Fibroblast of lung (primary cell): ENCODE measurements at regions not wholly inside any gene's neighbourhood (a gene's known extent, or its start where the extent isn't known, plus 50 kb on each side); places are given as distances from the start of the nearest gene placed in this dataset.

ENCODE experiments used
- DNase-seq, 2 donors: peaks; one replicate each; pipeline versions ENCODE4 v3.0.0 to v3.0.0-alpha.2; 2010; ENCODE audit warnings: low read depth in 2 of 2
- H2AFZ ChIP-seq: 2 replicates; pipeline ENCODE4 v1.5.1; 2012; ENCODE audit warnings: low read length, control low read depth, inconsistent platforms
- H3K27ac ChIP-seq: 2 replicates; pipeline ENCODE4 v1.5.1; 2011; ENCODE audit warnings: low read length, control low read depth; ENCODE audit not compliant: insufficient read depth
- H3K27me3 ChIP-seq: 2 replicates; pipeline ENCODE4 v1.5.1; 2011; ENCODE audit warnings: mild to moderate bottlenecking, low read length; ENCODE audit not compliant: control insufficient read depth, insufficient read depth
- H3K36me3 ChIP-seq: 2 replicates; pipeline ENCODE4 v1.5.1; 2011; ENCODE audit warnings: low read length; ENCODE audit not compliant: control insufficient read depth, insufficient read depth
- H3K4me1 ChIP-seq: 2 replicates; pipeline ENCODE4 v1.5.1; 2011; ENCODE audit warnings: low read length; ENCODE audit not compliant: control insufficient read depth, insufficient read depth; ENCODE audit errors: extremely low read depth
- H3K4me2 ChIP-seq: 2 replicates; pipeline ENCODE4 v1.5.1; 2011; ENCODE audit warnings: low read length, control low read depth; ENCODE audit not compliant: insufficient read depth; ENCODE audit errors: extremely low read depth
- H3K4me3 ChIP-seq, 4 experiments: fragments of 200-600 bp in 1 of 4; sonication (generic) in 1 of 4; replicated peaks in 1 of 4; 2 replicates each; pipeline ENCODE4 v1.5.1; 2011 to 2016; ENCODE audit warnings: low read length in 4 of 4, low read depth in 3 of 4, mild to moderate bottlenecking in 3 of 4, control low read depth in 2 of 4, inconsistent platforms in 1 of 4, mixed read lengths in 1 of 4; ENCODE audit not compliant: insufficient read depth in 1 of 4; ENCODE audit errors: control extremely low read depth in 1 of 4
- H3K79me2 ChIP-seq: 2 replicates; pipeline ENCODE4 v1.5.1; 2012; ENCODE audit warnings: mild to moderate bottlenecking, low read length, inconsistent platforms; ENCODE audit not compliant: control insufficient read depth, insufficient read depth
- H3K9ac ChIP-seq: 2 replicates; pipeline ENCODE4 v1.5.1; 2011; ENCODE audit warnings: mild to moderate bottlenecking, low read length, control low read depth; ENCODE audit not compliant: insufficient read depth
- H3K9me3 ChIP-seq: 2 replicates; pipeline ENCODE4 v1.5.1; 2012; ENCODE audit warnings: low read depth, low read length; ENCODE audit not compliant: control insufficient read depth, insufficient read depth
- H4K20me1 ChIP-seq: 2 replicates; pipeline ENCODE4 v1.5.1; 2011; ENCODE audit warnings: low read length; ENCODE audit not compliant: control insufficient read depth, insufficient read depth; ENCODE audit errors: extremely low read depth
- CTCF ChIP-seq, 2 donors: IDR thresholded peaks in 1 of 2; conservative IDR thresholded peaks in 1 of 2; 1 replicate in 1 of 2; 2 replicates in 1 of 2; pipeline ENCODE4 v1.5.1; 2011 to 2012; ENCODE audit warnings: low read length in 2 of 2, control low read depth in 1 of 2, inconsistent platforms in 1 of 2, low read depth in 1 of 2, mild to moderate bottlenecking in 1 of 2
- EZH2 ChIP-seq: IDR thresholded peaks from 2 replicates; pipeline ENCODE4 v1.5.1; 2012; ENCODE audit warnings: low read length, control low read depth, mild to moderate bottlenecking; ENCODE audit errors: missing control alignments

GRCh38 chr3:147216143-147216673 is 190.1 kb downstream of the ZIC4 start:
- H3K4me1 ChIP-seq = no peaks in the 10 kb centered on the region
- H3K4me3 ChIP-seq = no peak overlapping the region

GRCh38 chr3:147215660-147216059 is 190.7 kb downstream of the ZIC4 start:
- H3K27me3 ChIP-seq = no peaks in the 10 kb centered on the region
- H3K9me3 ChIP-seq = no peaks in the 10 kb centered on the region
- DNase-seq = no peak
- no peak overlapping the region for H3K4me3 ChIP-seq
- H3K79me2 ChIP-seq = no peaks in the 10 kb centered on the region
- no peak overlapping the region for H3K27ac ChIP-seq
- no peaks in the 10 kb centered on the region for H4K20me1 ChIP-seq
- no peak overlapping the region for H3K4me2 ChIP-seq
- H3K9ac ChIP-seq = no peak overlapping the region
- TF ChIP-seq EZH2 (no peak), CTCF (conservative IDR thresholded peaks at IDR 0.05 in 1 of 2, IDR thresholded peaks at IDR 0.05 in 1 of 2; ENCODE audit: low read depth in 1 of 2, low read length in 2 of 2) (no peak)
- H3K36me3 ChIP-seq = no peaks in the 10 kb centered on the region
- no peaks in the 10 kb centered on the region for H3K4me1 ChIP-seq
- no peak overlapping the region for H2AFZ ChIP-seq

More at GRCh38 chr3:147216143-147216673, 190.1 kb downstream of the ZIC4 start:
- Histone ChIP-seq H2AFZ (no peak overlapping the region), H4K20me1 (no peaks in the 10 kb centered on the region), H3K4me2 (no peak overlapping the region), H3K27ac (no peak overlapping the region), H3K36me3 (no peaks in the 10 kb centered on the region), H3K79me2 (no peaks in the 10 kb centered on the region), H3K27me3 (no peaks in the 10 kb centered on the region), H3K9ac (no peak overlapping the region), H3K9me3 (no peaks in the 10 kb centered on the region)
- TF ChIP-seq EZH2 = no peak
- no peak for TF ChIP-seq CTCF (conservative IDR thresholded peaks at IDR 0.05 in 1 of 2, IDR thresholded peaks at IDR 0.05 in 1 of 2; ENCODE audit: low read depth in 1 of 2, low read length in 2 of 2)
- no peak for DNase-seq

GRCh38 chr3:147213633-147214032 is 192.7 kb downstream of the ZIC4 start:
- DNase-seq = no peak
- TF ChIP-seq CTCF (conservative IDR thresholded peaks at IDR 0.05 in 1 of 2, IDR thresholded peaks at IDR 0.05 in 1 of 2; ENCODE audit: low read depth in 1 of 2, low read length in 2 of 2) (no peak), EZH2 (no peak)
- H3K27ac ChIP-seq = no peak overlapping the region

More at GRCh38 chr3:147213633-147214032, 192.7 kb downstream of the ZIC4 start:
- no peak overlapping the region for H3K4me3 ChIP-seq
- H2AFZ ChIP-seq = no peak overlapping the region
- no peak overlapping the region for H3K9ac ChIP-seq
- H3K79me2 ChIP-seq = no peaks in the 10 kb centered on the region
- H3K4me1 ChIP-seq = no peaks in the 10 kb centered on the region
- no peaks in the 10 kb centered on the region for H3K36me3 ChIP-seq
- no peaks in the 10 kb centered on the region for H3K27me3 ChIP-seq
- H3K9me3 ChIP-seq = no peaks in the 10 kb centered on the region
- no peak overlapping the region for H3K4me2 ChIP-seq
- H4K20me1 ChIP-seq = no peaks in the 10 kb centered on the region
